NOMO-1 (cell line): ENCODE measurements at regions not wholly inside any gene's neighbourhood (a gene's known extent, or its start where the extent isn't known, plus 50 kb on each side); places are given as distances from the start of the nearest gene placed in this dataset.

Source experiments
- DNase-seq, 2 experiments: peaks; one replicate each; lab custom pipeline; 2025; ENCODE audit not compliant: unreplicated experiment in 2 of 2; lab: John Stamatoyannopoulos, UW

- no peak for DNase-seq
Observed at GRCh38 chr21:24204641-24205040, 1402.6 kb downstream of the MRPL39 start.

GRCh38 chr21:24200052-24200451, 1407.2 kb downstream of the MRPL39 start:
- DNase-seq, result no peak

- DNase-seq, result no peak
Observed at GRCh38 chr21:24197923-24198322, 1409.4 kb downstream of the MRPL39 start.

- DNase-seq, result no peak
Observed at GRCh38 chr21:24197132-24197643, 1410.1 kb downstream of the MRPL39 start.

- no peak for DNase-seq
Observed at GRCh38 chr21:24188506-24188905, 1418.8 kb downstream of the MRPL39 start.

GRCh38 chr21:24183077-24183476, 1424.2 kb downstream of the MRPL39 start:
- no peak for DNase-seq

- DNase-seq, result no peak
Observed at GRCh38 chr21:24179110-24179509, 1428.2 kb downstream of the MRPL39 start.

GRCh38 chr21:24175106-24175505, 1432.2 kb downstream of the MRPL39 start:
- no peak for DNase-seq

- DNase-seq, result no peak
Observed at GRCh38 chr21:24171736-24172135, 1435.5 kb downstream of the MRPL39 start.

- DNase-seq, result no peak
Observed at GRCh38 chr21:24163539-24163938, 1443.7 kb downstream of the MRPL39 start.

GRCh38 chr21:24160528-24160927, 1446.8 kb downstream of the MRPL39 start:
- DNase-seq, result no peak

- no peak for DNase-seq
Observed at GRCh38 chr21:24153137-24153536, 1454.1 kb downstream of the MRPL39 start.

- no peak for DNase-seq
Observed at GRCh38 chr21:24150753-24151152, 1456.5 kb downstream of the MRPL39 start.

GRCh38 chr21:24148461-24148860, 1458.8 kb downstream of the MRPL39 start:
- no peak for DNase-seq

- no peak for DNase-seq
Observed at GRCh38 chr21:24147674-24148073, 1459.6 kb downstream of the MRPL39 start.

- no peak for DNase-seq
Observed at GRCh38 chr21:24131056-24131455, 1476.2 kb downstream of the MRPL39 start.

- DNase-seq, result no peak
Observed at GRCh38 chr21:24127651-24128050, 1479.6 kb downstream of the MRPL39 start.

- DNase-seq, result no peak
Observed at GRCh38 chr21:24123785-24124184, 1483.5 kb downstream of the MRPL39 start.

- no peak for DNase-seq
Observed at GRCh38 chr21:24118738-24119459, 1488.4 kb downstream of the MRPL39 start.

GRCh38 chr21:24115141-24115540, 1492.1 kb downstream of the MRPL39 start:
- no peak for DNase-seq

GRCh38 chr21:24112020-24112419, 1495.3 kb downstream of the MRPL39 start:
- DNase-seq, result no peak

GRCh38 chr21:24110846-24111245, 1496.4 kb downstream of the MRPL39 start:
- no peak for DNase-seq

- no peak for DNase-seq
Observed at GRCh38 chr21:24097181-24097580, 1510.1 kb downstream of the MRPL39 start.
